ENCODE measurements at regions not wholly inside any gene's neighbourhood (a gene's known extent, or its start where the extent isn't known, plus 50 kb on each side); places are given as distances from the start of the nearest gene placed in this dataset.

DNA sequence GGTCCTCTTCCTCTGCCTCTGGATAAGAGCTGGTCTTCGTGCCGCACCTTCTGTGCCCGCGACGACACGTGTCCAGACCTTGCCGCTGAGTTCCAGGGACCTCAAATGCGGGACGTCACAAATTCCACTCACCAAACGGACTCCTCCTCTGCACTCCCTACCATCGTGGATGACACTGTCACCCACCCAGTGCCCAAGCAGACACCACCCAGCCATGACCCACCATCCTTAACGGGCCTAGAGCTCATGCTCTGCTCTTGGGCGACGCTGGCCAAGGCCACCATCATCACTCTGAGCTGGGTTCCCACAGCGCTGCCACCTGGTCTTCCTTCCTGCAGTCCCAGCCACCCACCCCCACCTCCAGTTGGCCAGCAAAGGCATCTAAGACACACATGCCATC, 96.4 kb upstream of the RPL38 start:
- intact Hi-C loops (cut with DNase I; ENCODE audit: low total_unique reads): no loop called here

DNA sequence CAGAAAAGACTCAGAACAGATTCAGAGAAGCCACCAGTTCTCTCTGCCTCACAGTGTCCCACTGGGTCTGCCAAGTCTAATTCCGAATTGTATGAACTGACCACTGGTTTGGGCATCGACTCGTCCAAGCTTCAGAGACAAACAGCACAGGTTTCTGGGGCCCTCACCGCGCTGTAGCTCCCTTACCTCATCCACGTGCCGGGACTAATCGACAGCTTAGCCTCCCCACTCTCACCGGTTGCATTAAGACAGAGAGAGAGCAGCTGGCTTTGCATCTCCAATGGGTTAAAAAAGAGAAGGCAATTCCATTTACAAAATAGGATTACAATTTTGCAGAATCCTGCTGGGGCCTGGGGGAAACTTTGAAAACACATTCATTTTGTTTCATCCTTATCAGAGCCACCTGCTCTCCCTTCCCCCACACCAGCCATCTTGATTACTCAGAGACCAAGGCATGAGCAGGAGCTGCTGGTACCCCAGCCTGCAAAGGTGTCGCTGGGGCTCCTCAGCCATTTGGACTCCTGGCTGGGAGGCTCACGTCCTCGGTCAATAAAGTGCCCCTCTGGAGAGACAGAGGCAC, 95.3 kb upstream of the RPL38 start:
- peaks cover 24% of the 10 kb centered on the region for H3K27me3 ChIP-seq
- no peak for DNase-seq
- TF ChIP-seq, protein P1, sequence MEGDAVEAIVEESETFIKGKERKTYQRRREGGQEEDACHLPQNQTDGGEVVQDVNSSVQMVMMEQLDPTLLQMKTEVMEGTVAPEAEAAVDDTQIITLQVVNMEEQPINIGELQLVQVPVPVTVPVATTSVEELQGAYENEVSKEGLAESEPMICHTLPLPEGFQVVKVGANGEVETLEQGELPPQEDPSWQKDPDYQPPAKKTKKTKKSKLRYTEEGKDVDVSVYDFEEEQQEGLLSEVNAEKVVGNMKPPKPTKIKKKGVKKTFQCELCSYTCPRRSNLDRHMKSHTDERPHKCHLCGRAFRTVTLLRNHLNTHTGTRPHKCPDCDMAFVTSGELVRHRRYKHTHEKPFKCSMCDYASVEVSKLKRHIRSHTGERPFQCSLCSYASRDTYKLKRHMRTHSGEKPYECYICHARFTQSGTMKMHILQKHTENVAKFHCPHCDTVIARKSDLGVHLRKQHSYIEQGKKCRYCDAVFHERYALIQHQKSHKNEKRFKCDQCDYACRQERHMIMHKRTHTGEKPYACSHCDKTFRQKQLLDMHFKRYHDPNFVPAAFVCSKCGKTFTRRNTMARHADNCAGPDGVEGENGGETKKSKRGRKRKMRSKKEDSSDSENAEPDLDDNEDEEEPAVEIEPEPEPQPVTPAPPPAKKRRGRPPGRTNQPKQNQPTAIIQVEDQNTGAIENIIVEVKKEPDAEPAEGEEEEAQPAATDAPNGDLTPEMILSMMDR (IDR thresholded peaks at IDR 0.05): no peak
- TF ChIP-seq EP300 (IDR thresholded peaks at IDR 0.05; ENCODE audit: low read depth): no peak
- no peak for TF ChIP-seq POLR2A (IDR thresholded peaks at IDR 0.05)
- no peak for TF ChIP-seq POLR2AphosphoS5 (IDR thresholded peaks at IDR 0.05)
- WGBS, 2 donors (ENCODE audit: low coverage in 1 of 2): 82% methylated on average over 12 of the region's 12 CpGs; no CpG with 5 or more reads in 1 of the 2 donors
- in situ Hi-C loops (cut with MboI; ENCODE audit: low pct_ligation_motif_present in 1 of 4, low pct_unique_long_range_greater_than_20kb in 1 of 4, low sequenced_read_pairs in 3 of 4): no loop called here
- no peak overlapping the region for H3K27ac ChIP-seq
- intact Hi-C loops (cut with DNase I; ENCODE audit: low total_unique reads): no loop called here
- H3K4me3 ChIP-seq: no peak overlapping the region
- no peaks in the 10 kb centered on the region for H3K9me3 ChIP-seq
- no peaks in the 10 kb centered on the region for H3K36me3 ChIP-seq
- H3K4me1 ChIP-seq: no peaks in the 10 kb centered on the region

More for the DNA sequence above, 96.4 kb upstream of the RPL38 start:
- Histone ChIP-seq H3K27ac (no peak overlapping the region), H3K36me3 (no peaks in the 10 kb centered on the region), H3K27me3 (peaks cover 31% of the 10 kb centered on the region), H3K4me1 (no peaks in the 10 kb centered on the region), H3K9me3 (no peaks in the 10 kb centered on the region), H3K4me3 (no peak overlapping the region)
- TF ChIP-seq POLR2A (IDR thresholded peaks at IDR 0.05): no peak
- no peak for TF ChIP-seq EP300 (IDR thresholded peaks at IDR 0.05; ENCODE audit: low read depth)
- TF ChIP-seq POLR2AphosphoS5 (IDR thresholded peaks at IDR 0.05): no peak
- TF ChIP-seq, protein P1 (IDR thresholded peaks at IDR 0.05): no peak
- in situ Hi-C loops (cut with MboI; ENCODE audit: low pct_ligation_motif_present in 1 of 4, low pct_unique_long_range_greater_than_20kb in 1 of 4, low sequenced_read_pairs in 3 of 4): no loop called here
- no peak for DNase-seq
- 87 to 92% methylated on average over 14 to 15 of the region's 15 CpGs for WGBS, 2 donors (ENCODE audit: low coverage in 1 of 2)

DNA sequence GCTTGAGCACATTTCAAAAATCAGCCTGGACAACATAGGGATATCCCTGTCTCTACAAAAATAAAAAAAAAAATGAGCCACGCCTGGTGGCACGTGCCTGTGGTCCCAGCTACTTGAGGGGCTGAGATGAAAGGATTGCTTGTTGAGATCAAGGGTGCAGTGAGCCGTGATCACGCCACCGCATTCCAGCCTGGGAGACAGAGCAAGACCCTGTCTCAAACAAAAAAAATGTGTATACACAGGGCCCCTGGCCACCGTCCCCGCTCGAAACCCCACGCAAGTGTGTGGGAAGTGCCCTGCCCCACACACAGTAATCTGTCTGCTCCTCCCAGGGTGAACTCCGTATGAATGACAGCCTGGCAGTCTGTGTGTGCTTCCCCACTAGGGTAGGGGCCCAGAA, 93.0 kb upstream of the RPL38 start:
- 65% methylated on average over 10 of the region's 10 CpGs; no CpG with 5 or more reads in 1 of the 2 donors for WGBS, 2 donors (ENCODE audit: low coverage in 1 of 2)
- H3K27me3 ChIP-seq: peaks cover 21% of the 10 kb centered on the region
- no peak overlapping the region for H3K4me3 ChIP-seq
- H3K36me3 ChIP-seq: no peaks in the 10 kb centered on the region
- no peaks in the 10 kb centered on the region for H3K9me3 ChIP-seq
- H3K27ac ChIP-seq: no peak overlapping the region
- intact Hi-C loops (cut with DNase I; ENCODE audit: low total_unique reads): no loop called here
- no peak for TF ChIP-seq EP300 (IDR thresholded peaks at IDR 0.05; ENCODE audit: low read depth)
- TF ChIP-seq, protein P1 (IDR thresholded peaks at IDR 0.05): no peak
- TF ChIP-seq POLR2A (IDR thresholded peaks at IDR 0.05): no peak
- TF ChIP-seq POLR2AphosphoS5 (IDR thresholded peaks at IDR 0.05): no peak
- in situ Hi-C loops (cut with MboI; ENCODE audit: low pct_ligation_motif_present in 1 of 4, low pct_unique_long_range_greater_than_20kb in 1 of 4, low sequenced_read_pairs in 3 of 4): no loop called here
- no peak for DNase-seq
- H3K4me1 ChIP-seq: no peaks in the 10 kb centered on the region

DNA sequence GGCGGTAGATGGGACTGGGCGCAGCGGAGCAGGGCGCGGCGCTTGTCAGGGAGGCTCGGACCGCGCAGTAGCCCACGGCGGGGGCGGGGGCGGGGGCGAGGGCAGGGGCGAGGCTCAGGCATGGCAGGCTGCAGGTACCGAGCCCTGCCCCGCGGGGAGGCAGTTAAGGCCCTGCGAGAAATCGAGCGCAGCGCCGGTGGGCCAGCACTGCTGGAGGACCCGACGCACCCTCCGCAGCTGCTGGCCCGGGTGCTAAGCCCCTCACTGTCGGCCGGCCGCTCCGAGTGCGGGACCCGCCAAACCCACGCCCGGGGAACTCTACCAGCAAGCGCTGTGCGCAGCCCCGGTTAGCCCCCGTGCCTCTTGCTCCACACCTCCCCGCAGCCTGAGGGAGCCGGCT, 90.2 kb upstream of the RPL38 start:
- H3K4me1 ChIP-seq: no peaks in the 10 kb centered on the region
- H3K27me3 ChIP-seq: peaks cover 28% of the 10 kb centered on the region
- no peaks in the 10 kb centered on the region for H3K36me3 ChIP-seq
- no peak overlapping the region for H3K27ac ChIP-seq
- WGBS, 2 donors (ENCODE audit: low coverage in 1 of 2): 96% methylated on average over 41 of the region's 41 CpGs; no CpG with 5 or more reads in 1 of the 2 donors
- no peak for TF ChIP-seq POLR2AphosphoS5 (IDR thresholded peaks at IDR 0.05)
- TF ChIP-seq POLR2A (IDR thresholded peaks at IDR 0.05): no peak
- TF ChIP-seq, protein P1 (IDR thresholded peaks at IDR 0.05): no peak
- TF ChIP-seq EP300 (IDR thresholded peaks at IDR 0.05; ENCODE audit: low read depth): no peak
- H3K9me3 ChIP-seq: no peaks in the 10 kb centered on the region
- DNase-seq: no peak
- H3K4me3 ChIP-seq: no peak overlapping the region
- in situ Hi-C loops (cut with MboI; ENCODE audit: low pct_ligation_motif_present in 1 of 4, low pct_unique_long_range_greater_than_20kb in 1 of 4, low sequenced_read_pairs in 3 of 4): no loop called here
- intact Hi-C loops (cut with DNase I; ENCODE audit: low total_unique reads): no loop called here

Data from transverse colon (tissue), 4 donors.